Thymus (tissue), 11 donors: ENCODE measurements at regions not wholly inside any gene's neighbourhood (a gene's known extent, or its start where the extent isn't known, plus 50 kb on each side); places are given as distances from the start of the nearest gene placed in this dataset.

Experiments
- DNase-seq, 9 donors: peaks; one replicate each; pipeline ENCODE4 v3.0.0-alpha.2; 2013; ENCODE audit warnings: low spot score in 9 of 9, low read depth in 6 of 9, missing footprints in 1 of 9
- H3K27ac ChIP-seq, 2 donors: one replicate each; pipeline ENCODE4 v1.5.1; 2013; ENCODE audit warnings: control low read depth in 1 of 2, low read depth in 1 of 2, low read length in 1 of 2, mild to moderate bottlenecking in 1 of 2, moderate library complexity in 1 of 2
- H3K27me3 ChIP-seq, 2 donors: one replicate each; pipeline ENCODE4 v1.5.1; 2013; ENCODE audit warnings: low read length in 1 of 2; ENCODE audit not compliant: control insufficient read depth in 2 of 2, insufficient read depth in 1 of 2
- H3K36me3 ChIP-seq, 2 donors: one replicate each; pipeline ENCODE4 v1.5.1; 2013; ENCODE audit warnings: low read length in 1 of 2, mild to moderate bottlenecking in 1 of 2, moderate library complexity in 1 of 2; ENCODE audit not compliant: control insufficient read depth in 2 of 2, insufficient read depth in 2 of 2
- H3K4me1 ChIP-seq, 2 donors: one replicate each; pipeline ENCODE4 v1.5.1; 2013; ENCODE audit warnings: low read length in 2 of 2; ENCODE audit not compliant: control insufficient read depth in 2 of 2, insufficient read depth in 2 of 2
- H3K4me3 ChIP-seq, 2 donors: one replicate each; pipeline ENCODE4 v1.5.1; 2013; ENCODE audit warnings: low read length in 2 of 2, control low read depth in 1 of 2, mild to moderate bottlenecking in 1 of 2
- H3K9me3 ChIP-seq, 2 donors: one replicate each; pipeline ENCODE4 v1.5.1; 2013; ENCODE audit warnings: low read length in 1 of 2, mild to moderate bottlenecking in 1 of 2; ENCODE audit not compliant: control insufficient read depth in 2 of 2, insufficient read depth in 1 of 2
- WGBS: extraction: QIAGEN DNeasy Blood & Tissue Kit; methylation state at CpG from one replicate; pipeline ENCODE4 v1.1.7; 2013; 5-methylcytosine and 5-hydroxymethylcytosine counted together
- donor health status: healthy.

DNA sequence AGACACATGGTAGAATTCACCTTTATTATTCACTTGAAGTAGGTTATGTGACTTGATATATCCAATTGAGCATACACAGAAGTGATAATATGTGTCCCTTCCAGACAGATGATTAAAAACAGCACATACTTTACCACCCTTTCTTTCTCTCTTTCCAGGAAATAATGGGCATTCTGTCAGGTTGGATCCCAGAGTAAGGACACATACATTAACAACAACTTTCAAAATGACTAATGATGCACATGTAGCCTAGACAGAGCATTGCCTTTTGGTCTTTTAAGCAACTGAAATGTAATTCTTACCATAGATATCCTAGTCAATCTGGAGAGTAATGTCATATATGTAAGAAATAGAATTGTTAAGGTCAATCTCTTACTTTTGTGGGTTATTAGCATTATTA lies 1748.7 kb downstream of the EFNA5 start:
- H3K27ac ChIP-seq, result no peak overlapping the region
- no peak for DNase-seq
- H3K36me3 ChIP-seq, result no peaks in the 10 kb centered on the region
- H3K9me3 ChIP-seq, result peaks cover 0 to 4% of the 10 kb centered on the region in 2 donors
- H3K4me3 ChIP-seq, result no peak overlapping the region
- no peaks in the 10 kb centered on the region for H3K4me1 ChIP-seq
- no peaks in the 10 kb centered on the region for H3K27me3 ChIP-seq

DNA sequence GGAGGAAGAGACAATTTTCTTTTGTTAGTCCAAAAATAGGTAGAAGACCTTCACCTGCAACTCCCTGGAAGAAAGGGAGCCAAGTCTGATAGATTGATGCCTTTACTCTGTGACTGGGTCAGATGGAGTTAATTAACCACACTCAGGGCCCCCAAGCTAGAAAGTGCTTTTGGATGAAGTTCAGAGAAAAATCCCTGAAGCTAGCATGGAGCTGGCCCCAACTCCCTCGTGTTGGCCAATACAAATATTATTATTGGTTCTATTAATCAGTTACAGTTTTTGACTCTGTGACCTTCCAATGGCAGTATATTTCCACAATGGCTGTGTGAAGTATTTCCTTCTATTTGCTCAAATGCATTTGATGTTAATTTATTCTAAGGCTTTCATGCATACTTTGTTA lies 1753.5 kb downstream of the EFNA5 start:
- H3K4me3 ChIP-seq, result no peak overlapping the region
- no peaks in the 10 kb centered on the region for H3K36me3 ChIP-seq
- H3K9me3 ChIP-seq, result peaks cover 0 to 4% of the 10 kb centered on the region in 2 donors
- H3K4me1 ChIP-seq, result no peaks in the 10 kb centered on the region
- WGBS, result 64% methylated on average over 1 of the region's 1 CpG
- no peaks in the 10 kb centered on the region for H3K27me3 ChIP-seq
- H3K27ac ChIP-seq, result no peak overlapping the region
- DNase-seq, result no peak

DNA sequence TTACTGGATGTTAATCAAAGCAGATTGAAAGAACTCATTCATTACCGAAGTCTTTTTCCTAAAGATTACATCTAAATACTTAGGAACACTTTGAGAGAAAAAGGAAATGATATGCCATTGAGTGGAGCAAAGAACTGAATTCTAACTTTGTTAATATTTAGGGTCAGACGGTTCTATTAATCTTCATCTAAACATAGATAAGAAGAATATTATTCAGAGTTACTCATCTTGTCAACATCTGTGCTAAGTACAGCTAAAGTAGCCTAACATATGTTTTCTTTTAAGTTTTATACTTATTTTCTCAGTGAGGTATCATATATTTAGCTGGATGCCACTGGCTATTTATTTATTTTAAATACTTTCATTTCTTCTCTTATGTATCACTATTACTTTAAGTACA lies 1763.7 kb downstream of the EFNA5 start:
- H3K9me3 ChIP-seq, result no peaks in the 10 kb centered on the region
- no peaks in the 10 kb centered on the region for H3K27me3 ChIP-seq
- H3K36me3 ChIP-seq, result no peaks in the 10 kb centered on the region
- WGBS, result 92% methylated on average over 2 of the region's 2 CpGs
- no peak overlapping the region for H3K4me3 ChIP-seq
- no peaks in the 10 kb centered on the region for H3K4me1 ChIP-seq
- no peak overlapping the region for H3K27ac ChIP-seq
- no peak for DNase-seq

DNA sequence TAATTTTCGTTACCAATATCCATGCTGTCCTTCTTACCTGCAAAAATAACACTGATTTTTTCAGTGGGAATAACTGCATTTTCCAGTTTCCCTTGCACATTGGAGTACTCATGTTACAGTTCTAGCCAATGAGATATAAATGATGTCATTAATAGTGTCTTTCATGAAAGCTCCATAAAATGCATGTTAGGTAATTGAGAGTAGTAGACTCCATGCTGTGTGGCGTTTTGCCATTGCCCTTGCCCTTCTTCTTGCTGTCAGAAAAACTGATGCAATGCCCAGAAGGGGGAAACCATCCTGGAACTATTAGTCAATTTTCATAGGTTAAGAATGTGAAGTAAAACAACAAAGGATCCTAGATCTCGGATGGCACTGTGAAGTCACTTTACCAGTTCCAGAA lies 1765.3 kb downstream of the EFNA5 start:
- WGBS, result 89% methylated on average over 3 of the region's 3 CpGs
- Histone ChIP-seq H3K9me3 (no peaks in the 10 kb centered on the region), H3K36me3 (no peaks in the 10 kb centered on the region), H3K4me1 (no peaks in the 10 kb centered on the region), H3K4me3 (no peak overlapping the region), H3K27me3 (no peaks in the 10 kb centered on the region), H3K27ac (no peak overlapping the region)
- no peak for DNase-seq

DNA sequence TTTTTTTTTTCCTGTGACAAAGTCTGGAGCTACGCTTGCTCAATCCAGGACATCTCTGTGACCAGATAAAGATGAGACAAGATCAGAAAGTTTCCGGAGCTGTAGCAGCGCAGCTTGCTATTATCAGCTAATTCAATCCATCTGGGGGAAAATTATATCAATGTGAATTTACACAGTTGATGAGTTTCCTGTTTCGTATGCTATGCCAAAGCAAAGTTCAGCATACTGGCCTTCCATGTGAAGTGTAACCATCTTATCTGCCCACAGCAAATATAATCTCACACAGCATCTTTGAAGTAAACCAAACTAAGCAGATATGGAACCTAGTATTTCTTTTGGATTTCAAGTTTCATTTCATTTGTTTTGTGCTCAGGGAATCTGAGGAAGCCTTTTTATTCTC lies 1767.7 kb downstream of the EFNA5 start:
- Histone ChIP-seq H3K9me3 (no peaks in the 10 kb centered on the region), H3K27me3 (no peaks in the 10 kb centered on the region), H3K27ac (no peak overlapping the region), H3K4me1 (no peaks in the 10 kb centered on the region), H3K36me3 (no peaks in the 10 kb centered on the region), H3K4me3 (no peak overlapping the region)
- 91% methylated on average over 4 of the region's 4 CpGs for WGBS
- no peak for DNase-seq

DNA sequence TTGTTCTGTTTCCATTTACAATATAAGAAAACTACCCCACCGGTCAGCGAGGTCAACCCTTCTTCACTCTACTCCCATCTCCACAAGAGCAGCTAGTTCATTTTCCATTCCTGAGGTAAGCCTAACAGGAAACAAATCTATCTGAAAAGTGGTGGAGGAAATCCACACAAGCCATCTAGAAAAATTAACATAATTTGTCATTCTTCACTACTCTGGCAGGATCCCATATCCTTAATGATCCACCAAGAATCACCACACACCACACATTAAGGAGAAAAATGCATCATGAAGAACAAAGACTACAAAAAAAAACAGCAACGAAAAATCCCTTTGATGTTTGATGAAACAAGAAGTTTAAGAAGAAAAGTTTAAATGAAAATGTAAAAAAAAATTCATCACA lies 1771.0 kb downstream of the EFNA5 start:
- Histone ChIP-seq H3K9me3 (no peaks in the 10 kb centered on the region), H3K4me3 (no peak overlapping the region), H3K4me1 (no peaks in the 10 kb centered on the region), H3K27me3 (no peaks in the 10 kb centered on the region), H3K27ac (no peak overlapping the region), H3K36me3 (no peaks in the 10 kb centered on the region)
- 86% methylated on average over 3 of the region's 3 CpGs for WGBS
- DNase-seq, result no peak

DNA sequence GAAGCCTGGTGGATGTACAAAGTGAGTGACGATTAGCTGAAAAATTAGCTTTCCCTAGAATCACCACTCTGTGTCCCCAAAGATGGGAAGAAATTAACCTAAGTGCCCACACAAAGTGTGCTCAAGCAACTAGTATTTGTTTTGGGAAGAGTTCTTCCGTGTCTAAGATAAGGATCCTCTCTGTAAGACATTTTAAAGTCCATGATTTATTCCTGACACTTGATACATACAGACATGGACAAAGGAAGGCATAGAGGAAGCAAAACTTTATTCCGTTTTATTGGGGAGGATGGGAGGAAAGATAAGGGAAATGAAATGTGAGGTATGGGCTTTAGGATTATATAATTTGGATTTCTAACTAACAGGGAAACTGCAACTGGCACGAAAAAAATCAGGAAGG lies 1772.6 kb downstream of the EFNA5 start:
- no peak overlapping the region for H3K4me3 ChIP-seq
- no peaks in the 10 kb centered on the region for H3K27me3 ChIP-seq
- WGBS, result 75% methylated on average over 4 of the region's 4 CpGs
- DNase-seq, result no peak
- no peak overlapping the region for H3K27ac ChIP-seq
- H3K4me1 ChIP-seq, result no peaks in the 10 kb centered on the region
- no peaks in the 10 kb centered on the region for H3K9me3 ChIP-seq
- no peaks in the 10 kb centered on the region for H3K36me3 ChIP-seq

DNA sequence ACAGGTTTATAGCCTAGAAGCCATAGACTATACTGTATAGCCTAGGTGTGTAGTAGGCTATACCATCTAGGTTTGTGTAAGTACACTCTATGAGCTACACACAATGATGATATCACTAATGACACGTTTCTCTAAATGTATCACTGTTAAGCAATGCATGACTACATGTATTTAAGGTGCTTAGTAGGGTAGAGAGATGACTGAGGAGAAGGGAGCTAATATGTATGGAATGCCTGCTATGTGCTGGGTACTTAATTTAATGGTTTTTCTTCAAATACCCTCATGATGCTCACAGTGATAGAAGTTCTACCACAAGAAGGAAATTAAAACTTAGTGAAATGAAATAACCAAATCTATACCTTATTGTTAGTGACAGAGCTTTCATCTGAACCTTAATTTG lies 1785.5 kb downstream of the EFNA5 start:
- no peaks in the 10 kb centered on the region for H3K27me3 ChIP-seq
- WGBS, result 63% methylated on average over 1 of the region's 1 CpG
- peaks cover 0 to 4% of the 10 kb centered on the region in 2 donors for H3K9me3 ChIP-seq
- no peak for DNase-seq
- H3K36me3 ChIP-seq, result no peaks in the 10 kb centered on the region
- H3K27ac ChIP-seq, result no peak overlapping the region
- H3K4me1 ChIP-seq, result no peaks in the 10 kb centered on the region
- no peak overlapping the region for H3K4me3 ChIP-seq

DNA sequence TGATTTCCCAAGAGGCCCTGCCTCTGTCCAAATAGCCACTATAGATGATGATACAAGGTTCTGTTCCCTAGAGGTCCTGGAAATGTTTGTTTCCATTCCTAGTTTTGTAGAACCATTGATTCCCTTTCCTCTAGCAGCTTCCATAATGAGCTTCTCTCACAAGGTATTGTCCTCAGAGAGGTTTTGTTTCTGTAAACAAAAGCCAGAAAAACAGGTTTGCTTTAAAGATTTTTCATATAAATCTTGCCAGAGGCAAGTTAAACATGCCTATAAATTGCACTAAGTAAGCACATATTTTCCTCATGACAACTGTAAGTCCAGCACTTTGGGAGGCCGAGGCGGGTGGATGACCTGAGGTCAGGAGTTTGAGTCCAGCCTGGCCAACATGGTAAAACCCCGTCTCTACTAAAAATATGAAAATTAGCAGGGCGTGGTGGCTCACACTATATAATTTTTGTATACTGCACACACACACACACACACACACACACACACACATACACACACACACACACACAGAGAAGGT lies 1787.7 kb downstream of the EFNA5 start:
- no peaks in the 10 kb centered on the region for H3K27me3 ChIP-seq
- DNase-seq, result no peak
- H3K36me3 ChIP-seq, result no peaks in the 10 kb centered on the region
- H3K9me3 ChIP-seq, result peaks cover 0 to 4% of the 10 kb centered on the region in 2 donors
- no peak overlapping the region for H3K4me3 ChIP-seq
- 90% methylated on average over 4 of the region's 4 CpGs for WGBS
- no peak overlapping the region for H3K27ac ChIP-seq
- H3K4me1 ChIP-seq, result no peaks in the 10 kb centered on the region

DNA sequence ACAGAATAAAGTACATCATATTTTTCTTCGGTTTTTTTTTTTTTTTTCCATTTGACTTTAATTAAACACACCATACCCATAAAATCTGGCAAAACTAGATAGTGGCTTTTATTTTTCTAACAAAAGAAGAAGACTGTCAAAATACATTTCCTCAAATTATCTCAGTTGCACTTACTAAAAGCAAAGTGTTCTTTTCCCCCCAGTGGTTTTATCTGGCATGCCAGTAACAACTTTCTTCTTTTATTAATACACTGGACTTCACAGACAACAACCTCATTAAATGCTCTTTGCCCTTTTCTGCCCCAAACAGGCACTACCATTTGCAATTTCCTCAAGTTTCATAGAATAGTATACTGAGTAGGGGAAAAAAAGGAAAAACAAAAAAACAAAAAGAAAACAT lies 1792.3 kb downstream of the EFNA5 start:
- Histone ChIP-seq H3K9me3 (no peaks in the 10 kb centered on the region), H3K27ac (no peak overlapping the region), H3K4me3 (no peak overlapping the region), H3K4me1 (no peaks in the 10 kb centered on the region), H3K36me3 (no peaks in the 10 kb centered on the region), H3K27me3 (no peaks in the 10 kb centered on the region)
- no peak for DNase-seq
- WGBS, result 89% methylated on average over 1 of the region's 1 CpG
